ENCODE measurements at regions not wholly inside any gene's neighbourhood (a gene's known extent, or its start where the extent isn't known, plus 50 kb on each side); places are given as distances from the start of the nearest gene placed in this dataset.

GRCh38 chr2:221691571-221691970 lies 119.5 kb upstream of the EPHA4 start:
- no peak for TF ChIP-seq CTCF (conservative IDR thresholded peaks at IDR 0.05; ENCODE audit: low read depth, low read length)
- TF ChIP-seq EZH2 (IDR thresholded peaks at IDR 0.05; ENCODE audit: borderline replicate concordance, low read depth, low read length, poor library complexity, severe bottlenecking): no peak
